GM23248 (cell line): ENCODE measurements at regions not wholly inside any gene's neighbourhood (a gene's known extent, or its start where the extent isn't known, plus 50 kb on each side); places are given as distances from the start of the nearest gene placed in this dataset.
"Not testable (repeated sequence)": the region's sequence is repeated elsewhere in the genome, so short reads cannot be mapped to it uniquely, and the experiment has no call there.

Experiments used
- DNase-seq: peaks from one replicate; pipeline ENCODE4 v3.0.0-alpha.2; 2015
- H2AFZ ChIP-seq: fragments of 200-600 bp; sonication (generic); 2 replicates; pipeline ENCODE4 v1.6.1; 2016; ENCODE audit warnings: antibody characterized with exemption
- H3F3A ChIP-seq: fragments of 200-600 bp; sonication (generic); 2 replicates; pipeline ENCODE4 v1.6.1; 2016; ENCODE audit warnings: mild to moderate bottlenecking, antibody characterized with exemption, mixed run types; ENCODE audit not compliant: insufficient read depth
- H3K27ac ChIP-seq: fragments of 200-600 bp; sonication (generic); 2 replicates; pipeline ENCODE4 v1.5.1; 2016; ENCODE audit warnings: mild to moderate bottlenecking
- H3K27me3 ChIP-seq: fragments of 200-600 bp; sonication (generic); replicated peaks from 2 replicates; pipeline ENCODE4 v1.6.1; 2016; ENCODE audit warnings: mild to moderate bottlenecking; ENCODE audit not compliant: insufficient read depth
- H3K36me3 ChIP-seq: fragments of 200-600 bp; sonication (generic); 2 replicates; pipeline ENCODE4 v1.6.1; 2016; ENCODE audit warnings: low read depth, mild to moderate bottlenecking
- H3K4me1 ChIP-seq: fragments of 200-600 bp; sonication (generic); 2 replicates; pipeline ENCODE4 v1.6.1; 2016; ENCODE audit warnings: mild to moderate bottlenecking; ENCODE audit not compliant: insufficient read depth
- H3K4me2 ChIP-seq: fragments of 200-600 bp; sonication (generic); one replicate; pipeline ENCODE4 v1.6.1; 2016; ENCODE audit warnings: mild to moderate bottlenecking; ENCODE audit not compliant: unreplicated experiment
- H3K4me3 ChIP-seq: fragments of 200-600 bp; sonication (generic); 2 replicates; pipeline ENCODE4 v1.5.1; 2016; ENCODE audit warnings: mild to moderate bottlenecking
- H3K79me2 ChIP-seq: fragments of 200-600 bp; sonication (generic); 2 replicates; pipeline ENCODE4 v1.6.1; 2016; ENCODE audit warnings: mild to moderate bottlenecking; ENCODE audit not compliant: insufficient read depth
- H3K9ac ChIP-seq: fragments of 200-600 bp; sonication (generic); 2 replicates; pipeline ENCODE4 v1.6.1; 2016; ENCODE audit warnings: mild to moderate bottlenecking
- H3K9me2 ChIP-seq: fragments of 200-600 bp; sonication (generic); 2 replicates; pipeline ENCODE4 v1.6.1; 2016; ENCODE audit warnings: mixed run types, mild to moderate bottlenecking, moderate library complexity; ENCODE audit not compliant: insufficient read depth
- H3K9me3 ChIP-seq: fragments of 200-600 bp; sonication (generic); one replicate; pipeline ENCODE4 v1.6.1; 2017; ENCODE audit warnings: low read depth
- H4K20me1 ChIP-seq: fragments of 200-600 bp; sonication (generic); 2 replicates; pipeline ENCODE4 v1.6.0; 2016; ENCODE audit not compliant: insufficient read depth
- EZH2 ChIP-seq: fragments of 200-600 bp; sonication (generic); IDR thresholded peaks from 2 replicates; pipeline ENCODE4 v1.6.1; 2018; ENCODE audit warnings: antibody characterized with exemption, mild to moderate bottlenecking; ENCODE audit not compliant: insufficient read depth, poor library complexity, severe bottlenecking
- EZH2phosphoT487 ChIP-seq: fragments of 200-600 bp; sonication (generic); IDR thresholded peaks from 2 replicates; pipeline ENCODE4 v1.6.1; 2018; ENCODE audit warnings: antibody characterized with exemption, moderate library complexity, mild to moderate bottlenecking, low read depth; ENCODE audit not compliant: insufficient read depth
- WGBS, 2 experiments: methylation state at CpG; one replicate each; pipeline ENCODE4 v1.1.6; 2015 to 2017; ENCODE audit warnings: low lambda C conversion rate in 2 of 2, low coverage in 1 of 2; ENCODE audit errors: missing lambda C conversion rate in 2 of 2; 5-methylcytosine and 5-hydroxymethylcytosine counted together
- in situ Hi-C: fragments of 300-500 bp; cut with MboI; formaldehyde crosslinking; loops from 2 replicates; pipeline ENCODE4 v1.15.0; 2020

- no peak for TF ChIP-seq EZH2phosphoT487
- TF ChIP-seq EZH2: no peak
- no peak overlapping the region for H3K27ac ChIP-seq
- WGBS, 2 experiments: 39 to 46% methylated on average over 3 of the region's 3 CpGs
- no peak overlapping the region for H3K9ac ChIP-seq
- H3K4me2 ChIP-seq: no peak overlapping the region
- H4K20me1 ChIP-seq: no peaks in the 10 kb centered on the region
- no peak overlapping the region for H2AFZ ChIP-seq
- no peak for DNase-seq
- in situ Hi-C loops: no loop called here
- H3K4me1 ChIP-seq: no peaks in the 10 kb centered on the region
- no peaks in the 10 kb centered on the region for H3K36me3 ChIP-seq
- no peaks in the 10 kb centered on the region for H3K79me2 ChIP-seq
- no peaks in the 10 kb centered on the region for H3K27me3 ChIP-seq
- no peaks in the 10 kb centered on the region for H3F3A ChIP-seq
- H3K9me3 ChIP-seq: no peaks in the 10 kb centered on the region
- H3K4me3 ChIP-seq: no peak overlapping the region
- no peaks in the 10 kb centered on the region for H3K9me2 ChIP-seq
Observed at GRCh38 chr4:64705989-64706388, 296.7 kb upstream of the TECRL start.

GRCh38 chr4:64698171-64698570 is 288.9 kb upstream of the TECRL start:
- Histone ChIP-seq H3K4me1 (no peaks in the 10 kb centered on the region), H3F3A (no peaks in the 10 kb centered on the region), H2AFZ (no peak overlapping the region), H3K9ac (no peak overlapping the region), H3K4me2 (no peak overlapping the region), H3K9me2 (no peaks in the 10 kb centered on the region), H3K9me3 (no peaks in the 10 kb centered on the region), H3K36me3 (no peaks in the 10 kb centered on the region), H3K27me3 (no peaks in the 10 kb centered on the region), H4K20me1 (no peaks in the 10 kb centered on the region), H3K79me2 (no peaks in the 10 kb centered on the region), H3K27ac (no peak overlapping the region), H3K4me3 (no peak overlapping the region)
- 8 to 11% methylated on average over 2 of the region's 2 CpGs for WGBS, 2 experiments
- no peak for DNase-seq
- TF ChIP-seq EZH2phosphoT487: no peak
- TF ChIP-seq EZH2: no peak
- in situ Hi-C loops: no loop called here

DNA sequence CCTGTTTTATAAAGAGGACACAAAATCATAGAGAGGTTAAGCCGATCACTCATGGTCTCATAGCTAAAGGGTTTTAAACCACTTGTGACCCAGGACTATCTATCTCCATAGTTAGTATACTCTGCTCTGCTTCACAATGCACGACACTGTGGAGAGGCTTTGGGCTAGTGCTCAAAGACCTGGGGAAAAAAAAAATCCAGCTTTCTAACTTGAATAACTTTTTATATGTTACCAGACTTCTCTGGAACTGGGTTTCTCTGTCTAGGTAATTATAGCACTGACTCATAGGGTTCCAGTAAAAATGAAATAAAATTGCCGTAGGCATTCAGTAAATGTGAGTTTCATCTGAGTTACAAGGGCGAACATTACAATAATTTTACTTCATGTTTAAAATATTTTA is 273.7 kb upstream of the TECRL start:
- no peak for DNase-seq
- H3K79me2 ChIP-seq: no peaks in the 10 kb centered on the region
- no peaks in the 10 kb centered on the region for H4K20me1 ChIP-seq
- H3K4me1 ChIP-seq: no peaks in the 10 kb centered on the region
- H3K9me3 ChIP-seq: no peaks in the 10 kb centered on the region
- no peaks in the 10 kb centered on the region for H3K36me3 ChIP-seq
- in situ Hi-C loops: no loop called here
- no peak overlapping the region for H2AFZ ChIP-seq
- H3K27ac ChIP-seq: no peak overlapping the region
- no peaks in the 10 kb centered on the region for H3K27me3 ChIP-seq
- H3F3A ChIP-seq: no peaks in the 10 kb centered on the region
- TF ChIP-seq EZH2phosphoT487 (no peak), EZH2 (no peak)
- 15 to 17% methylated on average over 4 of the region's 4 CpGs for WGBS, 2 experiments
- H3K9me2 ChIP-seq: no peaks in the 10 kb centered on the region
- no peak overlapping the region for H3K4me3 ChIP-seq
- no peak overlapping the region for H3K4me2 ChIP-seq
- no peak overlapping the region for H3K9ac ChIP-seq

DNA sequence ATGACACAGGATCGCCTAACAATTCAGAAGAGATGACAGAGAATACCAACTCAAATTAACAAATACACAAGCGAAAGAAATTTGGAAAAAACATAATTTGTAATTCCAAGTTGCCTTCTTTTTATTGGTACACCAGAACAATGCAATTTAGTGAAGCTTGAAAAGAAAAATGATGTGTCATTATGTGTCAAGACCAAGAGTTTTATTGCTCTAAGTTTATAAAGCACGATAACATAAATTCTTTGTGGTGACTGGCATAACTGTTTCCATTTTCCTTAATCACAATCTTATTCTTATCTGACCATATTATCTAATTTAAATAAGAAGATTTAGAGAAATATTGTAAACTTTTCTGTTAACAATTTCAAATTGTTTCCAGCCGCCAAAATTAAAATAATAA is 273.2 kb upstream of the TECRL start:
- Histone ChIP-seq H3K4me1 (no peaks in the 10 kb centered on the region), H3F3A (no peaks in the 10 kb centered on the region), H3K9me3 (no peaks in the 10 kb centered on the region), H4K20me1 (no peaks in the 10 kb centered on the region), H3K9me2 (no peaks in the 10 kb centered on the region), H3K36me3 (no peaks in the 10 kb centered on the region), H3K9ac (no peak overlapping the region), H2AFZ (no peak overlapping the region), H3K79me2 (no peaks in the 10 kb centered on the region), H3K4me3 (no peak overlapping the region), H3K27me3 (no peaks in the 10 kb centered on the region), H3K4me2 (no peak overlapping the region), H3K27ac (no peak overlapping the region)
- TF ChIP-seq EZH2 (no peak), EZH2phosphoT487 (no peak)
- WGBS, 2 experiments: 38 to 42% methylated on average over 4 of the region's 4 CpGs
- in situ Hi-C loops: no loop called here
- no peak for DNase-seq

GRCh38 chr4:64673121-64673520 is 263.9 kb upstream of the TECRL start:
- H3K4me2 ChIP-seq, H4K20me1 ChIP-seq, H3K27me3 ChIP-seq, H3K9ac ChIP-seq, H3K4me1 ChIP-seq, H3K79me2 ChIP-seq, in situ Hi-C loops, H2AFZ ChIP-seq, H3F3A ChIP-seq, H3K4me3 ChIP-seq, H3K36me3 ChIP-seq, H3K27ac ChIP-seq, H3K9me3 ChIP-seq, DNase-seq, H3K9me2 ChIP-seq: not testable (repeated sequence)
- WGBS, 2 experiments: 19 to 21% methylated on average over 2 of the region's 2 CpGs
